B cell (primary cell): ENCODE measurements at regions not wholly inside any gene's neighbourhood (a gene's known extent, or its start where the extent isn't known, plus 50 kb on each side); places are given as distances from the start of the nearest gene placed in this dataset.

Source experiments
- ATAC-seq: fragments of 200-7000 bp; cut with Tn5 transposase; one replicate; pipeline ENCODE4 v1.10.0; 2021; ENCODE audit warnings: low read depth, mild to moderate bottlenecking, moderate number of reproducible peaks, moderate library complexity
- CTCF ChIA-PET: fragments of 350-600 bp; sonication (Branson Sonifier 250); formaldehyde crosslinking; loops from one replicate; lab custom pipeline; 2021; ENCODE audit warnings: antibody characterized with exemption, inconsistent platforms; lab: Charles Lee
- POLR2A ChIA-PET: fragments of 350-600 bp; sonication (Branson Sonifier 250); formaldehyde crosslinking; loops from one replicate; lab custom pipeline; 2021; ENCODE audit warnings: antibody characterized with exemption; lab: Charles Lee
- DNase-seq: peaks from one replicate; pipeline ENCODE4 v3.0.0; 2013
- H2AFZ ChIP-seq: 2 replicates; pipeline ENCODE4 v1.6.1; 2012; ENCODE audit warnings: mild to moderate bottlenecking, low read depth, low read length; ENCODE audit not compliant: insufficient read depth, poor library complexity, severe bottlenecking
- H3K27ac ChIP-seq, 2 donors: 1 replicate in 1 of 2; 2 replicates in 1 of 2; pipeline ENCODE4 v1.5.1; 2012 to 2013; ENCODE audit warnings: low read length in 2 of 2, mild to moderate bottlenecking in 2 of 2, moderate library complexity in 1 of 2
- H3K27me3 ChIP-seq, 4 experiments: fragments of 200-600 bp in 1 of 4; sonication (generic) in 1 of 4; replicated peaks in 1 of 4; 1 replicate in 2 of 4; 2 replicates in 2 of 4; pipeline versions ENCODE4 v1.6.1 to v1.7.0; 2013 to 2016; ENCODE audit warnings: low read length in 3 of 4, mild to moderate bottlenecking in 2 of 4, mixed read lengths in 1 of 4, moderate library complexity in 1 of 4; ENCODE audit not compliant: insufficient read depth in 4 of 4, control insufficient read depth in 3 of 4; ENCODE audit errors: control extremely low read depth in 1 of 4
- H3K36me3 ChIP-seq, 2 experiments: replicated peaks in 1 of 2; 1 replicate in 1 of 2; 2 replicates in 1 of 2; pipeline versions ENCODE4 v1.6.1 to v1.7.1; 2013; ENCODE audit warnings: low read length in 1 of 2; ENCODE audit not compliant: insufficient read depth in 2 of 2, control insufficient read depth in 1 of 2; ENCODE audit errors: control extremely low read depth in 1 of 2, extremely low read depth in 1 of 2
- H3K4me1 ChIP-seq, 2 donors: fragments of 200-600 bp in 1 of 2; sonication (generic) in 1 of 2; 1 replicate in 1 of 2; 2 replicates in 1 of 2; pipeline versions ENCODE4 v1.5.1 to v1.6.1; 2013 to 2017; ENCODE audit warnings: low read length in 2 of 2; ENCODE audit not compliant: control insufficient read depth in 2 of 2, insufficient read depth in 2 of 2
- H3K4me2 ChIP-seq: replicated peaks from 2 replicates; pipeline ENCODE3; 2012; ENCODE audit warnings: mild to moderate bottlenecking, low read depth, low read length; ENCODE audit not compliant: poor library complexity, severe bottlenecking
- H3K4me3 ChIP-seq, 5 experiments: fragments of 200-600 bp in 1 of 5; sonication (generic) in 1 of 5; 1 replicate in 3 of 5; 2 replicates in 2 of 5; pipeline versions ENCODE4 v1.5.1 to v1.7.0; 2011 to 2016; ENCODE audit warnings: low read length in 4 of 5, mild to moderate bottlenecking in 4 of 5, low read depth in 2 of 5, control low read depth in 1 of 5, moderate library complexity in 1 of 5; ENCODE audit not compliant: insufficient read depth in 1 of 5; ENCODE audit errors: control extremely low read depth in 1 of 5, extremely low read depth in 1 of 5
- H3K79me2 ChIP-seq: fragments of 200-600 bp; sonication (generic); one replicate; pipeline ENCODE4 v1.6.0; 2016; ENCODE audit warnings: low read length; ENCODE audit not compliant: control insufficient read depth, insufficient read depth
- H3K9ac ChIP-seq: fragments of 200-600 bp; sonication (generic); 2 replicates; pipeline ENCODE4 v1.6.1; 2017; ENCODE audit warnings: mild to moderate bottlenecking, low read length, moderate library complexity
- H3K9me3 ChIP-seq, 3 donors: one replicate each; pipeline versions ENCODE4 v1.6.1 to v1.7.1; 2013; ENCODE audit warnings: low read length in 2 of 3; ENCODE audit not compliant: control insufficient read depth in 2 of 3, insufficient read depth in 1 of 3; ENCODE audit errors: control extremely low read depth in 1 of 3
- H4K20me1 ChIP-seq: 2 replicates; pipeline ENCODE4 v1.6.0; 2012; ENCODE audit warnings: mild to moderate bottlenecking, low read length; ENCODE audit not compliant: insufficient read depth, control insufficient read depth, poor library complexity, severe bottlenecking
- H3K27ac Mint-ChIP-seq: one replicate; pipeline ENCODE4 v1.8.0; 2021; ENCODE audit warnings: mixed read lengths
- H3K27me3 Mint-ChIP-seq: one replicate; pipeline ENCODE4 v1.8.0; 2021; ENCODE audit warnings: mixed read lengths
- H3K4me1 Mint-ChIP-seq: one replicate; pipeline ENCODE4 v1.8.0; 2021; ENCODE audit warnings: mixed read lengths
- H3K4me3 Mint-ChIP-seq: one replicate; pipeline ENCODE4 v1.8.0; 2021; ENCODE audit warnings: mixed read lengths
- H3K9me3 Mint-ChIP-seq: one replicate; pipeline ENCODE4 v1.8.0; 2022; ENCODE audit warnings: mixed read lengths; ENCODE audit not compliant: insufficient read depth
- EZH2 ChIP-seq: IDR thresholded peaks from 2 replicates; pipeline ENCODE4 v1.6.1; 2012; ENCODE audit warnings: borderline replicate concordance, low read depth, mild to moderate bottlenecking, moderate library complexity, low read length; ENCODE audit not compliant: insufficient read depth, poor library complexity, severe bottlenecking
- WGBS: methylation state at CpG from one replicate; pipeline ENCODE4 v1.1.5; 2013; ENCODE audit warnings: missing lambda C conversion rate; ENCODE audit not compliant: insufficient coverage; 5-methylcytosine and 5-hydroxymethylcytosine counted together
- intact Hi-C: fragments of 100-400 bp; cut with micrococcal nuclease; formaldehyde crosslinking; loops from one replicate; pipeline ENCODE4 v1.10.0; 2022
- TF ChIP-seq, protein P1 (sequence below): fragments of 200-600 bp; IDR thresholded peaks from one replicate; pipeline ENCODE4 v1.8.0; 2022; ENCODE audit warnings: antibody characterized with exemption, mild to moderate bottlenecking

GRCh38 chr18:22734105-22734661, 198.9 kb upstream of the RBBP8 start:
- TF ChIP-seq, protein P1, sequence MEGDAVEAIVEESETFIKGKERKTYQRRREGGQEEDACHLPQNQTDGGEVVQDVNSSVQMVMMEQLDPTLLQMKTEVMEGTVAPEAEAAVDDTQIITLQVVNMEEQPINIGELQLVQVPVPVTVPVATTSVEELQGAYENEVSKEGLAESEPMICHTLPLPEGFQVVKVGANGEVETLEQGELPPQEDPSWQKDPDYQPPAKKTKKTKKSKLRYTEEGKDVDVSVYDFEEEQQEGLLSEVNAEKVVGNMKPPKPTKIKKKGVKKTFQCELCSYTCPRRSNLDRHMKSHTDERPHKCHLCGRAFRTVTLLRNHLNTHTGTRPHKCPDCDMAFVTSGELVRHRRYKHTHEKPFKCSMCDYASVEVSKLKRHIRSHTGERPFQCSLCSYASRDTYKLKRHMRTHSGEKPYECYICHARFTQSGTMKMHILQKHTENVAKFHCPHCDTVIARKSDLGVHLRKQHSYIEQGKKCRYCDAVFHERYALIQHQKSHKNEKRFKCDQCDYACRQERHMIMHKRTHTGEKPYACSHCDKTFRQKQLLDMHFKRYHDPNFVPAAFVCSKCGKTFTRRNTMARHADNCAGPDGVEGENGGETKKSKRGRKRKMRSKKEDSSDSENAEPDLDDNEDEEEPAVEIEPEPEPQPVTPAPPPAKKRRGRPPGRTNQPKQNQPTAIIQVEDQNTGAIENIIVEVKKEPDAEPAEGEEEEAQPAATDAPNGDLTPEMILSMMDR: no peak
- no peak for TF ChIP-seq EZH2
- no CpG with 5 or more reads among the region's 4 CpGs for WGBS
- H3K4me3 Mint-ChIP-seq: no peak overlapping the region
- H3K27ac Mint-ChIP-seq: no peak overlapping the region
- Histone ChIP-seq H3K79me2 (no peaks in the 10 kb centered on the region), H3K36me3 (no peaks in the 10 kb centered on the region), H3K27ac (no peak overlapping the region), H2AFZ (no peak overlapping the region), H3K9me3 (no peaks in the 10 kb centered on the region), H3K4me1 (no peaks in the 10 kb centered on the region), H3K4me3 (no peak overlapping the region), H3K4me2 (no peak overlapping the region), H4K20me1 (no peaks in the 10 kb centered on the region), H3K27me3 (peaks cover 0 to 2% (median 0%) of the 10 kb centered on the region in 4 experiments), H3K9ac (no peak overlapping the region)
- no peaks in the 10 kb centered on the region for H3K27me3 Mint-ChIP-seq
- DNase-seq (no peak), ATAC-seq (no peak)
- intact Hi-C loops: no loop called here
- POLR2A ChIA-PET: no interaction called here
- CTCF ChIA-PET: no interaction called here
- H3K4me1 Mint-ChIP-seq: peaks cover under 1% of the 10 kb centered on the region
- no peaks in the 10 kb centered on the region for H3K9me3 Mint-ChIP-seq

- no peaks in the 10 kb centered on the region for H3K36me3 ChIP-seq
- H3K4me3 ChIP-seq: no peak overlapping the region
- no peaks in the 10 kb centered on the region for H3K9me3 Mint-ChIP-seq
- no peaks in the 10 kb centered on the region for H3K79me2 ChIP-seq
- H3K4me1 ChIP-seq: no peaks in the 10 kb centered on the region
- peaks cover 6% of the 10 kb centered on the region for H3K4me1 Mint-ChIP-seq
- no peak overlapping the region for H3K4me3 Mint-ChIP-seq
- H4K20me1 ChIP-seq: no peaks in the 10 kb centered on the region
- no peak overlapping the region for H3K4me2 ChIP-seq
- H3K9ac ChIP-seq: no peak overlapping the region
- H3K27ac Mint-ChIP-seq: no peak overlapping the region
- no peaks in the 10 kb centered on the region for H3K9me3 ChIP-seq
- H3K27me3 Mint-ChIP-seq: no peaks in the 10 kb centered on the region
- no peak overlapping the region for H3K27ac ChIP-seq
- H3K27me3 ChIP-seq: peaks cover 0 to 2% (median 0%) of the 10 kb centered on the region in 4 experiments
- H2AFZ ChIP-seq: no peak overlapping the region
- ChIA-PET POLR2A (no interaction called here), CTCF (no interaction called here)
- 91% methylated on average over 4 of the region's 7 CpGs for WGBS
- intact Hi-C loops: no loop called here
- ATAC-seq (no peak), DNase-seq (no peak)
- no peak for TF ChIP-seq EZH2
- TF ChIP-seq, protein P1: no peak
Measured at GRCh38 chr18:22734791-22735627, 198.1 kb upstream of the RBBP8 start.
